CD4-positive, alpha-beta T cell (primary cell): ENCODE measurements at regions not wholly inside any gene's neighbourhood (a gene's known extent, or its start where the extent isn't known, plus 50 kb on each side); places are given as distances from the start of the nearest gene placed in this dataset.
"Not testable (repeated sequence)": the region's sequence is repeated elsewhere in the genome, so short reads cannot be mapped to it uniquely, and the experiment has no call there.

Source experiments
- ATAC-seq: fragments of 200-7000 bp; cut with Tn5 transposase; one replicate; pipeline ENCODE4 v1.10.0; 2022; ENCODE audit warnings: mild to moderate bottlenecking; ENCODE audit not compliant: poor library complexity
- CTCF ChIA-PET: fragments of 350-600 bp; sonication (Branson Sonifier 250); formaldehyde crosslinking; loops from one replicate; lab custom pipeline; 2021; ENCODE audit warnings: antibody characterized with exemption, inconsistent platforms; lab: Charles Lee
- POLR2A ChIA-PET: fragments of 350-600 bp; sonication (Branson Sonifier 250); formaldehyde crosslinking; loops from one replicate; lab custom pipeline; 2021; ENCODE audit warnings: antibody characterized with exemption, inconsistent platforms; lab: Charles Lee
- DNase-seq, 14 experiments: peaks; one replicate each; pipeline ENCODE4 v3.0.0-alpha.2; 2013 to 2020; ENCODE audit warnings: mixed read lengths in 2 of 14
- H3K27ac ChIP-seq, 2 donors: one replicate each; pipeline versions ENCODE4 v1.5.1 to v1.7.0; 2013; ENCODE audit warnings: low read length in 2 of 2, low read depth in 1 of 2, mild to moderate bottlenecking in 1 of 2
- H3K27me3 ChIP-seq, 2 experiments: 1 replicate in 1 of 2; 2 replicates in 1 of 2; pipeline versions ENCODE4 v1.6.1 to v1.7.0; 2013; ENCODE audit warnings: low read length in 2 of 2, control low read depth in 1 of 2, mild to moderate bottlenecking in 1 of 2, moderate library complexity in 1 of 2; ENCODE audit not compliant: insufficient read depth in 2 of 2, control insufficient read depth in 1 of 2
- H3K36me3 ChIP-seq: one replicate; pipeline ENCODE4 v1.6.1; 2013; ENCODE audit warnings: low read length, control low read depth; ENCODE audit not compliant: insufficient read depth
- H3K4me1 ChIP-seq: one replicate; pipeline ENCODE4 v1.6.1; 2013; ENCODE audit warnings: low read length, control low read depth; ENCODE audit not compliant: insufficient read depth
- H3K4me3 ChIP-seq: one replicate; pipeline ENCODE4 v1.5.1; 2013; ENCODE audit warnings: mild to moderate bottlenecking, low read length, moderate library complexity
- H3K9me3 ChIP-seq, 2 experiments: 1 replicate in 1 of 2; 2 replicates in 1 of 2; pipeline versions ENCODE4 v1.6.1 to v1.7.0; 2013; ENCODE audit warnings: low read length in 2 of 2, mild to moderate bottlenecking in 2 of 2, control low read depth in 1 of 2, moderate library complexity in 1 of 2; ENCODE audit not compliant: control insufficient read depth in 1 of 2, insufficient read depth in 1 of 2
- H3K27ac Mint-ChIP-seq: one replicate; pipeline ENCODE4 v1.8.0; 2020; ENCODE audit warnings: mixed read lengths
- H3K27me3 Mint-ChIP-seq: one replicate; pipeline ENCODE4 v1.8.0; 2021; ENCODE audit warnings: mixed read lengths
- H3K36me3 Mint-ChIP-seq: one replicate; pipeline ENCODE4 v1.8.0; 2021; ENCODE audit warnings: low read depth, mixed read lengths
- H3K4me1 Mint-ChIP-seq: one replicate; pipeline ENCODE4 v1.8.0; 2021; ENCODE audit warnings: low read depth, mixed read lengths
- H3K4me3 Mint-ChIP-seq: one replicate; pipeline ENCODE4 v1.8.0; 2020; ENCODE audit warnings: mild to moderate bottlenecking, mixed read lengths
- H3K9me3 Mint-ChIP-seq: one replicate; pipeline ENCODE4 v1.8.0; 2020; ENCODE audit warnings: mixed read lengths
- intact Hi-C, 2 experiments: fragments of 100-400 bp; cut with DNase I in 1 of 2; cut with micrococcal nuclease in 1 of 2; formaldehyde crosslinking; loops; one replicate each; pipeline versions ENCODE4 v1.15.1 to v1.9.0; 2023 to 2025; cut with DNase I, micrococcal nuclease
- TF ChIP-seq, protein P1 (sequence below): fragments of 200-600 bp; IDR thresholded peaks from one replicate; pipeline ENCODE4 v1.8.0; 2022; ENCODE audit warnings: antibody characterized with exemption, mild to moderate bottlenecking

DNA sequence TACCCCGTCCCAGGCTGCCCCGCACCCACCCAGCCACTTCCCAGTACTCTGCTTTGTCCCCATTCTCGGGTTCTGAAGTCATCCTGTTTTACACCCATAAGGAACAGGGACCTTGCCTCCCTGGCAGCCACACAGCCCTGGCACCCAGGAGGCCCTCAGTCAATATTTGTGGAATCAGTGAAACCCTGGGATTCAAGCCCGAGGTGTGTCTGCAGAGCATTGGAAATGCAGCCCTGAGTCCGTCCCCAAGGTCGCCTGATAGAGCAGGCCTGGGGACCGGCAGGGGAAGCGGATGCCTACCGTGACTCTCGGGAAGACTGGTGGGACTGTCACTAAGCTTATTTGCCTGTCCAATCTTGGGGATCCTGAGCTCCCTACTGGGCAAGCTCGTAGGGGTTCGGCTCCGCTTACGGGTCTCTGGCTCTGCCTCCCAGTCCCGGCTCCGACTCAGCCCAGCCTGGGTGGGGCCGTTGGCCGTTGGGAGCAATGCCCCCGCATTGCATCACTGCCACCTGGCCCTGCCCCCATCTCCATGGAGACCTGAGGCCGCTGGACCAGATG lies 64.4 kb upstream of the TAMM41 start:
- Histone ChIP-seq H3K27me3 (no peaks in the 10 kb centered on the region), H3K4me1 (peaks cover 9% of the 10 kb centered on the region), H3K27ac (no peak overlapping the region), H3K36me3 (no peaks in the 10 kb centered on the region), H3K9me3 (peaks cover 0 to 3% of the 10 kb centered on the region in 2 experiments), H3K4me3 (no peak overlapping the region)
- no peak overlapping the region for H3K27ac Mint-ChIP-seq
- intact Hi-C loops = no loop called here
- peaks cover 4% of the 10 kb centered on the region for H3K27me3 Mint-ChIP-seq
- no peaks in the 10 kb centered on the region for H3K36me3 Mint-ChIP-seq
- DNase-seq (no peak), ATAC-seq (no peak)
- peaks cover 4% of the 10 kb centered on the region for H3K4me1 Mint-ChIP-seq
- no peak overlapping the region for H3K4me3 Mint-ChIP-seq
- CTCF ChIA-PET = no interaction called here
- no peaks in the 10 kb centered on the region for H3K9me3 Mint-ChIP-seq
- POLR2A ChIA-PET = no interaction called here
- TF ChIP-seq, protein P1, sequence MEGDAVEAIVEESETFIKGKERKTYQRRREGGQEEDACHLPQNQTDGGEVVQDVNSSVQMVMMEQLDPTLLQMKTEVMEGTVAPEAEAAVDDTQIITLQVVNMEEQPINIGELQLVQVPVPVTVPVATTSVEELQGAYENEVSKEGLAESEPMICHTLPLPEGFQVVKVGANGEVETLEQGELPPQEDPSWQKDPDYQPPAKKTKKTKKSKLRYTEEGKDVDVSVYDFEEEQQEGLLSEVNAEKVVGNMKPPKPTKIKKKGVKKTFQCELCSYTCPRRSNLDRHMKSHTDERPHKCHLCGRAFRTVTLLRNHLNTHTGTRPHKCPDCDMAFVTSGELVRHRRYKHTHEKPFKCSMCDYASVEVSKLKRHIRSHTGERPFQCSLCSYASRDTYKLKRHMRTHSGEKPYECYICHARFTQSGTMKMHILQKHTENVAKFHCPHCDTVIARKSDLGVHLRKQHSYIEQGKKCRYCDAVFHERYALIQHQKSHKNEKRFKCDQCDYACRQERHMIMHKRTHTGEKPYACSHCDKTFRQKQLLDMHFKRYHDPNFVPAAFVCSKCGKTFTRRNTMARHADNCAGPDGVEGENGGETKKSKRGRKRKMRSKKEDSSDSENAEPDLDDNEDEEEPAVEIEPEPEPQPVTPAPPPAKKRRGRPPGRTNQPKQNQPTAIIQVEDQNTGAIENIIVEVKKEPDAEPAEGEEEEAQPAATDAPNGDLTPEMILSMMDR = no peak

DNA sequence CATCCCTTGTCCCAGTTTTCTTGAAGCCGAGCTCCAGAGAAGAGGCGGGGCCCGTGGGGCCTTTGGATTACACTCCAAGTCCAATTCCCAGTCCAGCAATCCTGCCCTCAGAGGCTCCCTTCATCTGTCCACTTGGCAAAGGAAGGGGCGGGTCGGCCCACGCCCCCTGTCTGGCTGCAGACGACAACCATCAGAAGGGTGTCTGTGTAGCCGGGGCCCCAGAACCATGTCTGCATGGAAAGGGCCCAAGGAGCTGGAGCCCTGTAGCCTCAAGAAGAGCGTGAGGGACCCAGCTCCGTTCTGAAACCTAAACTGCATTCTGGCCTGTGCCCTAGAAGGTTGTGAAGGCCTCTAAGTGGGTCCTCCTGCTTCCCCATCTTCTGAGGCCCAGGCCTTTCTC lies 65.2 kb upstream of the TAMM41 start:
- H3K4me1 Mint-ChIP-seq, H3K27me3 ChIP-seq, H3K27me3 Mint-ChIP-seq, POLR2A ChIA-PET, DNase-seq, H3K9me3 Mint-ChIP-seq, H3K4me1 ChIP-seq, H3K36me3 Mint-ChIP-seq, H3K27ac Mint-ChIP-seq, CTCF ChIA-PET, ATAC-seq, intact Hi-C loops, H3K9me3 ChIP-seq, H3K27ac ChIP-seq, H3K4me3 Mint-ChIP-seq, H3K4me3 ChIP-seq, H3K36me3 ChIP-seq: not testable (repeated sequence)

DNA sequence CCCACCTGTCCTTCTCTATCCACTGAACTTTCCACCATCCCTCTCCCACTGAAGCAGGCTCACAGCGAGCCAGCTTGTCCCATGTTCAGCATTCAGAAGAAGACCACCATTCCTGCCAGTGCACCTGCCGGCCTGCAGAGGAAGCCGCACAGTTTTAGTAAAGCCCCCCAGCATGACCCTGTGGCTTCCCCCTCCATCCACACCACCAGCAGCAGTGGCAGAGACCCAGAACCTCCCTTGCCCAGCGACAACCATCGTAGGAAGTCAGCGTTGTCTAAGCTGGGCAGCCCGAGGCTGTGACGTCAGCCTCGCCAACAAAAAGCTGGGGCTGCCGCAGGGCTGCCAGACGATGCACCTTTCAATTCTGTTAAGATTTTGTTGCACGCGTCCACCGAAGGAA lies 66.6 kb upstream of the TAMM41 start:
- Histone ChIP-seq H3K36me3 (no peaks in the 10 kb centered on the region), H3K27ac (no peak overlapping the region), H3K27me3 (no peaks in the 10 kb centered on the region), H3K4me3 (no peak overlapping the region), H3K9me3 (peaks cover 0 to 3% of the 10 kb centered on the region in 2 experiments), H3K4me1 (peaks cover 9% of the 10 kb centered on the region)
- Mint-ChIP-seq H3K4me3 (no peak overlapping the region), H3K9me3 (no peaks in the 10 kb centered on the region), H3K27me3 (peaks cover 4% of the 10 kb centered on the region), H3K27ac (no peak overlapping the region), H3K4me1 (peaks cover 4% of the 10 kb centered on the region), H3K36me3 (no peaks in the 10 kb centered on the region)
- TF ChIP-seq, protein P1 = no peak
- POLR2A ChIA-PET = no interaction called here
- CTCF ChIA-PET = no interaction called here
- intact Hi-C loops = no loop called here
- DNase-seq (no peak), ATAC-seq (no peak)

DNA sequence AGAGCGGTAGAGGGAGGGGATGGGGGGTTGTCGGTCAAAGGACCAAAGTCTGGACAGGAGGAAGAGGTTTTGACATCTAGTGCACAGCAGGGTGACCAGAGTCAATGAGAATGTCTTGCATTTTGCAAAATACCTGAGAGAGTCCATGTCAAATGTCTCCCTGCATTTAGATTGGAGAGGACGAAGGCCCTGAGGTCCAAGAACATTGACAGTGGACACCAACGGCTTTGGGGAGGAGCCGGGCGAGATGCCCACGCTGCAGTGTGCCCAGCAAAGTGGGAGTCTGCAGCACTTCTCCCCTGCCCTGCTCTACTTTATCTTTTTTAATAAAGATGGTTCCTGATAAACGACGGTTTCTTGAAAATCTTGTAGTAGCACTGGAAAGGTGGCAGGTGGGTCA lies 67.4 kb upstream of the TAMM41 start:
- Mint-ChIP-seq H3K9me3 (no peaks in the 10 kb centered on the region), H3K4me3 (no peak overlapping the region), H3K27me3 (no peaks in the 10 kb centered on the region), H3K27ac (no peak overlapping the region), H3K36me3 (no peaks in the 10 kb centered on the region), H3K4me1 (peaks cover 3% of the 10 kb centered on the region)
- ATAC-seq (no peak), DNase-seq (no peak)
- no peak overlapping the region for H3K27ac ChIP-seq
- intact Hi-C loops = no loop called here
- TF ChIP-seq, protein P1 = no peak
- no peak overlapping the region for H3K4me3 ChIP-seq
- H3K4me1 ChIP-seq = peaks cover 7% of the 10 kb centered on the region
- ChIA-PET CTCF (no interaction called here), POLR2A (no interaction called here)
- peaks cover 0 to 3% of the 10 kb centered on the region in 2 experiments for H3K9me3 ChIP-seq
- H3K36me3 ChIP-seq = no peaks in the 10 kb centered on the region
- no peaks in the 10 kb centered on the region for H3K27me3 ChIP-seq
